GM18519 (cell line): ENCODE measurements at regions not wholly inside any gene's neighbourhood (a gene's known extent, or its start where the extent isn't known, plus 50 kb on each side); places are given as distances from the start of the nearest gene placed in this dataset.

ENCODE experiments used
- ATAC-seq: cut with Tn5 transposase; IDR thresholded peaks from one replicate; pipeline ENCODE4 v1.9.1; 2021; ENCODE audit warnings: mild to moderate bottlenecking, moderate library complexity; ENCODE audit not compliant: unreplicated experiment, low FRiP score

- ATAC-seq: no peak
These were observed 49.9 kb upstream of the KCNN2 start for GRCh38 chr5:114311968-114312367.
